MG63 (cell line): ENCODE measurements at regions not wholly inside any gene's neighbourhood (a gene's known extent, or its start where the extent isn't known, plus 50 kb on each side); places are given as distances from the start of the nearest gene placed in this dataset.
"Not testable (repeated sequence)": the region's sequence is repeated elsewhere in the genome, so short reads cannot be mapped to it uniquely, and the experiment has no call there.

Experiments
- DNase-seq: peaks from one replicate; pipeline ENCODE4 v3.0.0-alpha.2; 2020
- H3K27me3 ChIP-seq: fragments of 250-450 bp; sonication (Bioruptor Pico); 2 replicates; pipeline ENCODE4 v1.5.1; 2020; ENCODE audit warnings: mild to moderate bottlenecking, moderate library complexity
- H3K36me3 ChIP-seq: fragments of 250-450 bp; sonication (Bioruptor Pico); 2 replicates; pipeline ENCODE4 v1.5.1; 2020; ENCODE audit warnings: mild to moderate bottlenecking, moderate library complexity
- H3K4me3 ChIP-seq: fragments of 250-450 bp; sonication (Bioruptor Pico); 2 replicates; pipeline ENCODE4 v1.5.1; 2020; ENCODE audit warnings: mild to moderate bottlenecking, moderate library complexity
- H3K9me3 ChIP-seq: fragments of 250-450 bp; sonication (Bioruptor Pico); 2 replicates; pipeline ENCODE4 v1.5.1; 2020; ENCODE audit warnings: mild to moderate bottlenecking, moderate library complexity

DNA sequence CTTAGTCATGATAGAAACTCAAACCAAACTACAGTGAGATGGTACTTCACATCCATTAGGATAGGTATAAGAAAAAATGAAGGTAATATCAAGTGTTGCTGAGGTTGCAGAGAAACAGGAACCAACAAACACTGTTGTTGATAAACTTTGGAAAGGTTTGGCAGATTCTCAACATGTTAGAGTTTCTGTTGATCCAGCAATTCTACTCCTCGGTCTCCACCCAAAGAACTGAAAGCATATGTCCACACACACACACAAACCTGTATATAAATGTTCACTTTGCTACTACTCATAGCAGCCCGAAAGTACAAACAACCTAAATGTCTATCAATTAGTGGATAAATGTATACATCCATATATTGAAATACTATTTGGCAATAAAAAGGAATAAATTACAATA is 128.3 kb upstream of the CARMIL1 start:
- Histone ChIP-seq H3K4me3 (no peak overlapping the region), H3K27me3 (no peaks in the 10 kb centered on the region), H3K9me3 (no peaks in the 10 kb centered on the region), H3K36me3 (no peaks in the 10 kb centered on the region)
- DNase-seq, result no peak

DNA sequence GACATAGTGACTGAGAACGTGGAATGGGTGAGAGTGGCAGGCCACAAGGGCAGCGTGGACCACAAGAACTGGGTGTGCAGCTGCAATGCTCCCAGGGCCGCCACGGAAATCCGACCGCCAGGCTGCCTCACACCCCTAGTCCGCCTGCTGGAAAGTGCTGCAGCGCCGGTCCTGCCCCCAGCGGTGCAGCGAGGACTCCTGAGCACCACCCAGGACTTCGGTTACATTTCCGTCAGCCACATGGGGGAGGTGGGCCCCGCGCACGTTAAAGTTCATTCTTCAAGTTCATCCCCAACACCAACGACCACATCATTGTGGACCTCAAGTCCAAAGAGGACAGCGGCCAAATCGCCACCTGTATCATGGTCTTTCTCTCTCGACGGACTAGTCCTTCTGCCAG is 126.1 kb upstream of the CARMIL1 start:
- Histone ChIP-seq H3K36me3 (no peaks in the 10 kb centered on the region), H3K4me3 (no peak overlapping the region), H3K9me3 (no peaks in the 10 kb centered on the region), H3K27me3 (no peaks in the 10 kb centered on the region)
- no peak for DNase-seq

DNA sequence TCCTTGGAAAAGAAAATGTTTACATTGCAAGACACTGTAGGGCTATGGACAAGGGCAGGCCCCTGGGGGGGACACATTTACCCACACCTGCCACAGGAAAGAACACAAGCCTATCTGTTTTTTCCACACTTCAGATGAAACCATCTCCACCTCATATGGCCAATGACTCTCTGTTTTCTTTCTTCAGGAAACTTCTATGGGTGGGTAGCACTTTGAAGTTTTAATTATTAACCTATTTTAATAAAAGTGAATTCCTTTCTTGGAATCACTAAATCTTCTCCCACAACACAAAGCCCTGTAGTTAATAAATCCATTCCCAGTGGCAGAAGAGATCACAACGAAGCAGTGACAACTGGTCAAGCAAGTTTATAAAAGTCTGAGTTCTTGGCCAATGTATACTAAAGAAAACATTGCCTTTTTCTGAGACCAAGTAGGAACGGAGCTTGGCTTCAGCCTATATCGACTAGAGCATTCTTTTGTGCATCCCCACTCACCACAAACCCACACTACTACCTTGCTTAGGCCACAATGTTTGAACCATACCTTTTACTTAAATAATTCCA is 125.1 kb upstream of the CARMIL1 start:
- Histone ChIP-seq H3K4me3 (no peak overlapping the region), H3K9me3 (no peaks in the 10 kb centered on the region), H3K27me3 (no peaks in the 10 kb centered on the region), H3K36me3 (no peaks in the 10 kb centered on the region)
- no peak for DNase-seq

DNA sequence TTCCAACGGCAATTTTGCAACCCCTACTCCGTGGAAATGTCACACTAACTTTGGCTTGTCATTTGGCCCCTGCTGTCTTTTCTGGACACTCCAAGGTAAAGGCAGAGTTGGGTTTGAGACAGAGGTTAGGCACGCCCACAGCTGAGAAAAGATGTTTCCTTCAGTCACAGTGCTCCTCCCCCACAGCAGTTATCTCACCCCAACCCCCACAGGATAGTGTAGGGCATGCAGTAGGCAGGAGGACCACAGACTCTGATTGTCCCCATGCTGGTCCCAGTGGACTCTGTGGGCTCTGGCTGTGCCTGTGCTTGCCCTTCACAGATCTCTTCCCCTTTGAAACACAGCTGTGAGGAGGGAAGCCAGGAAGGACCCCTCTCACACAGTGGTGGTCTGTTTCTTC is 124.0 kb upstream of the CARMIL1 start:
- Histone ChIP-seq H3K9me3 (no peaks in the 10 kb centered on the region), H3K4me3 (no peak overlapping the region), H3K36me3 (no peaks in the 10 kb centered on the region), H3K27me3 (no peaks in the 10 kb centered on the region)
- DNase-seq, result no peak

DNA sequence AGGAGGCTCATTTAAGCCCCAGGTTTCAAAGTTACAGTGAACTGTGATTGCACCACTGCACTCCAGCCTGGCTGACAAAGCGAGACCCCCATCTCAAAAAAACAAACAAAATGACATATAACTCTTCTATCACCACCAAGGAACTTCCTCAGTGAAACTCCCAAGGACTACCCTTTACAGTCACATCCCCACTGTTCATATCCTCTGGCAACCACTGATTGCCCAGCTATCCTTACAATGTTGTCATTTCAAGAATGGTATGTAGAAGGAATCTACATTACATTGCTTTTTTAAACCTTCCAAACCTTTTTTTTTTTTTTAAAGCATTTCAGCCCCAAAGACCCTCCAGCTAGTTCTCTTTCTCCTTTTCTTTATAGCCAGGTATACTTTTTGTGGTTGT is 123.1 kb upstream of the CARMIL1 start:
- Histone ChIP-seq H3K9me3 (no peaks in the 10 kb centered on the region), H3K27me3 (no peaks in the 10 kb centered on the region), H3K36me3 (no peaks in the 10 kb centered on the region), H3K4me3 (no peak overlapping the region)
- DNase-seq, result no peak

DNA sequence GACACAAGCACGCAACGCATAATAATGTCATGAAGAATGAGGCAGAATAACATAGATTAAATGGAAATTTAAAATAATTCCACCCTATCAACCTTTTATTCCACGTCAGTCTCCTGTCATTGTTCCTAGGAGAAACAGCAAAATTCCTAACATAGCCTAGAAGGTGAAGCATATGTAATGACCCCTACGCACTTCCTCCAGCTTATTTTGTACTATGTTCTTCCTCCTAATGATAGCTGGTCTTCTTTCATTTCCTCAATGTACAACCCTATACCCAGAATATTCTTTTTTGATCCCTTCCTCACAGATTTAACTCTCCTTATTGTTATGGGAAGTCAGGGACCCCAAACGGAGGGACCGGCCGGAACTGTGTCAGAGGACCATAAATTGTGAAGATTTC is 122.0 kb upstream of the CARMIL1 start:
- Histone ChIP-seq H3K27me3 (no peaks in the 10 kb centered on the region), H3K36me3 (no peaks in the 10 kb centered on the region), H3K9me3 (no peaks in the 10 kb centered on the region), H3K4me3 (no peak overlapping the region)
- no peak for DNase-seq

DNA sequence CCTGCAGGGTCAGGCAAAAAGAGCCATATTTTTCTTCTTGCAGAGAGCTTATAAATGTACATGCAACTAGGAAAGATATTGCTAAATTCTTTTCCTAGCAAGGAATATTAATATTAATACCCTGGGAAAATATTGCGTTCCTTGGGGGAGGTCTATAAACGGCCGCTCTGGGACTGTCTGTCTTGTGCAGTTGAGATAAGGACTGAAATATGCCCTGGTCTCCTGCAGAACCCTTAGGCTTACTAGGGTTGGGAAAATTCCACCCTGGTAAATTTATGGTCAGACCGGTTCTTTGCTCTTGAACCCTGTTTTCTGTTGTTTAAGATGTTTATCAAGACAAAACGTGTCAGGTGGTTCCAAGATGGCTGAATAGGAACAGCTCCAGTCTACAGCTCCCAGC is 121.3 kb upstream of the CARMIL1 start:
- no peak for DNase-seq
- Histone ChIP-seq H3K27me3 (no peaks in the 10 kb centered on the region), H3K36me3 (no peaks in the 10 kb centered on the region), H3K9me3 (no peaks in the 10 kb centered on the region), H3K4me3 (no peak overlapping the region)

DNA sequence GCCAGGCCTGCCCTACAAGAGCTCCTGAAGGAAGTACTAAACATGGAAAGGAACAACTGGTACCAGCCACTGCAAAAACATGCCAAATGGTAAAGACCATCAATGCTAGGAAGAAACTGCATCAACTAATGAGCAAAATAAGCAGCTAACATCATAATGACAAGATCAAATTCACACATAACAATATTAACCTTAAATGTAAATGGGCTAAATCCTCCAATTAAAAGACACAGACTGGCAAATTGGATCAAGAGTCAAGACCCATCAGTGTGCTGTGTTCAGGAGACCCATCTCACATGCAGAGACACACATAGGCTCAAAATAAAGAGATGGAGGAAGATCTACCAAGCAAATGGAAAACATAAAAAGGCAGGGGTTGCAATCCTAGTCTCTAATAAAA is 119.0 kb upstream of the CARMIL1 start:
- H3K36me3 ChIP-seq, H3K27me3 ChIP-seq, H3K4me3 ChIP-seq, DNase-seq, H3K9me3 ChIP-seq: not testable (repeated sequence)

DNA sequence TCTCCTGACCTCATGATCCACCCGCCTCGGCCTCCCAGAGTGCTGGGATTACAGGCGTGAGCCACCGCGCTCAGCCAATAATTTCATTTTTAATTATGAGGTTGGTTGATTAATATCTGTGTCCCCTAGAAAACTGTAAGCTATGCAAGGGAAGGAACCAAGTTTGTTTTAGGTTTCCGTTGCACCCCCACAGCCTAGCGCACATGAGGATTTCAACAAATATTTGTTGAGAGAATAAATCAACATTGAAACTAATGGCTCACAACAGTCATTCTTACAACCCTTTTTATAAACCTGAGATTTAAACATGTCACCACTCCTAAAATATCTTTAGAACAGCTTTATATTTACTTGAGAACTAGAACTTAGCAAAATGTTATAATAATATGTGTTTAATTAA is 114.0 kb upstream of the CARMIL1 start:
- no peak for DNase-seq
- Histone ChIP-seq H3K27me3 (no peaks in the 10 kb centered on the region), H3K9me3 (no peaks in the 10 kb centered on the region), H3K36me3 (no peaks in the 10 kb centered on the region), H3K4me3 (no peak overlapping the region)

DNA sequence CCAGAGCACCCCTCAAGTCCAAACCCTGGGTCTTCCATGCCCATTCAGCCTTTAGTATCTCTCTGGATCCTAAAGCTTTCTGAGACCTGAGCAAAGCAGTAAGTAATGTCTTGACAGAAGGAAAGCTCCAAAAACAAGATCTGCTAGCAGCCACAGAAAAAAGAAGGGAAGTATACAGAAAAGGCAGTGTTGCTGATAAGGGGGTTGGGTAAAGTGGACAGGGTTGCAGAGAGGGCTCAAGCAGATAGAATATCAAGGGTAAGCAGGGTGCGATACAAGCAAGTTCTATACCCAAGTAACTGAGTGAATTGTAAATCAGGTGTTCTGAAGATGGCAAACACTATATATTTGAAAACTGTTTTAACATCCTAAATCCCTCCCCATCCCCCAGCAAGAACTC is 113.4 kb upstream of the CARMIL1 start:
- no peaks in the 10 kb centered on the region for H3K36me3 ChIP-seq
- no peak for DNase-seq
- no peaks in the 10 kb centered on the region for H3K9me3 ChIP-seq
- H3K27me3 ChIP-seq, result no peaks in the 10 kb centered on the region
- H3K4me3 ChIP-seq, result no peak overlapping the region

DNA sequence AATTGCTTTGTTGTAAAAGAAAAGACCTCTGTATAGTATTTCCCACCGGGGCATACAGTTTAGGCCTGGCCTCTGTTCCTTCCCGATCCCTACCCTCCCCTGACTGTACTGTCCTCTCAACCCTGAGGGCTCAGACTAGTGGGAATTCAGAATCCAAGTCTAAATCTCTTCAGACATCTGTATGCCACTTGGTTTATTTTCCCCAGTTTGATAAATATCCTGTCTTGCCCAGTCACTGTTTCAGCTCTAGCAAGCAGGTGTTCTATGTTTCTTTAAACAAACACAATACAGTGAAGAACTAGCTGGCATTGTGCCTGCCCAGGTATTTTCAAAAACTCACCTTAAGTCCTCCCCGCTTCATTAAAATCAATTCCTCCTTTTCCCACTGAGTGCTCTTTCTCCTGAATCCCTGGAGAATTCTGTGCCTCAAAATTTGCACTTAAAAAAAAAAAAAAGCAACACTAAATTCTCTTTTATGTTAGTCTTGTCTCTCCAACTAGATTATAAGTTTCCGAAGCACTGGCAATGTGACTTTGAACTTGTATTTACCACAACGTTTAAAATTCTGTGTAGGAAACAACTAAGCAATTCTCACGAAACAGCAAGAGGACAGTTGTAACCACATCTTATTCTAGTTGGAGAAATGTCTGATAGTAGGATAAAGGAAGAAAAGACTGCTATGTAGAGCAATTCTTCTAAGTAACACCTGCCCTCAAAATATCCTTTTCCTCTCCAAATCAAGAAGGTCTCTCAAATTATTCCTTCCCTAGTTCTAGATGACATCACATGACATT is 112.0 kb upstream of the CARMIL1 start:
- DNase-seq, result no peak
- Histone ChIP-seq H3K27me3 (no peaks in the 10 kb centered on the region), H3K36me3 (no peaks in the 10 kb centered on the region), H3K4me3 (no peak overlapping the region), H3K9me3 (no peaks in the 10 kb centered on the region)

DNA sequence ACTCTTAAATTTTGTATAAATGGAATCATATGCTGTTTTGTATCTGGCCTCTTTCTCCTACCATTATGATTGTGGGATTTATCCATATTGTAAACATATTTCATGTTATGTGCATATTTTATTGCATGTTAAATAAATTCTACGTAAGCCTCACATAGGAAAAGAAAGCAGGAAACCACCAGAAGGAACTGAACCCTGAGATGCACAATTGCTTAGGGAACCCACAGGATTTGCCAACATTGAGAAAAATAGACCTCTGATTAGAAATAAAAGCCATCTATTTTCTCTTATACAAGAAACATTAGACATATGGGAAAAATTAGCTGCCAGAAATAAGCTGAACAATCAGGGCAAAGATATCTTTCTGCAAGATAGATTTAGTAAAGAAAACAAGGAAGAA is 111.2 kb upstream of the CARMIL1 start:
- no peak for DNase-seq
- no peaks in the 10 kb centered on the region for H3K9me3 ChIP-seq
- no peaks in the 10 kb centered on the region for H3K27me3 ChIP-seq
- H3K4me3 ChIP-seq, result no peak overlapping the region
- H3K36me3 ChIP-seq, result no peaks in the 10 kb centered on the region

DNA sequence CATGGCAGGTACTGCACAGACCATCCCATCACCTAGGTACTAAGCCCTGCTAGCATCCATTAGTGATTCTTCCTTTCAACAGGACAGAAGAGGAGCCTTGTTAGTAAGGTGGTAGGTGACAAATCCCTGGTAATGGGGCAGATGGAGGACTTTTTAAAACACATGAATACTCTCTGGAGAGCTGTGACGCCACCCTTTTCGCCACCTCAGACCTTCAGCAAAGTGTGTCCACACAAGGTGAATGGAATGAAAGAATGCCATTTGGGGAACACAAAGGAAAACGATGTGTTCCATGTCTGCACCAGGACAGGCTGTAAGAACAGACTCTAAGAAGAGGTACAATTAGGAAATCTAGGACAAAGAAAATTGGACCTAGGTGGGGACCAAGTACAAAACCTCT is 110.5 kb upstream of the CARMIL1 start:
- DNase-seq, result no peak
- no peak overlapping the region for H3K4me3 ChIP-seq

DNA sequence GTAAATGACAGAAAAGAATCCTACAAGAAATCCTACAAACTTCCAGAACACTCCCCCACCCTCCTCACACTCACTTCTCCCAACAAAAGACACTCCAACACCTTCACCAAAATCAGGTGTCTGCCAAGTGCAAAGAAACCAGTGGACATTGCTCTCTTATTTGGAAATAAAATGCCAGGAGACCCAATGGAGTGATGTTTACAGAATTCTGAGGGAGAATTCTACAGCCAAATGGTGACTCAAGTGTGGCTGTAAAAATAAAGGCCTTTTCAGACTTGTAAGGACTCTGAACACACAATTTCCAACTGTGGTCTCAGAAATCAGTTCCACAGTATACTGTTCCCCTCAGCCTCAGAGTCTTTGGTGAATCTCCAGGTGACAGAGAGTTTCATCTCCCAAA is 109.6 kb upstream of the CARMIL1 start:
- Histone ChIP-seq H3K36me3 (no peaks in the 10 kb centered on the region), H3K9me3 (no peaks in the 10 kb centered on the region), H3K4me3 (no peak overlapping the region), H3K27me3 (no peaks in the 10 kb centered on the region)
- DNase-seq, result no peak

More for the DNA sequence above, 110.5 kb upstream of the CARMIL1 start:
- Histone ChIP-seq H3K9me3 (no peaks in the 10 kb centered on the region), H3K36me3 (no peaks in the 10 kb centered on the region), H3K27me3 (no peaks in the 10 kb centered on the region)

DNA sequence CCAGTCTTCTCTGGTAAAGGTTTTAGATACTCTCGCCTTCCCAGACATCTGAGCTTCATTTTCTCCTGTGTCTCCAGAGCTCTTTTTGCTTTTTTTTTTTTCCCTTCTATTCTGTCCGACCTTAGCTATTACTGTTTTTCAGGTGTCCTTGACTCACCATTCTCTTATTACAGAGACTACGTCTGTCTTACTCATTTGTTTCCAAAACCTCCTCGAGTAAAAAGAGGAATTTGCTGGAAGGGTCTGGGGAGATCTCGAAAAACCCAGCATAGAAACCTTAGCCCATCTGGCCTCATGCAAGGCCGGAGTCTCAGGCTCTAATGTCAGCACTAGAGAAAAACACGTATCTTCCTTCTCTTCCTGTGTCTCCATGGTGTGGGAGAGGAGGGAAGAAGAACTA is 109.2 kb upstream of the CARMIL1 start:
- DNase-seq, result no peak
- Histone ChIP-seq H3K4me3 (no peak overlapping the region), H3K36me3 (no peaks in the 10 kb centered on the region), H3K9me3 (no peaks in the 10 kb centered on the region), H3K27me3 (no peaks in the 10 kb centered on the region)

DNA sequence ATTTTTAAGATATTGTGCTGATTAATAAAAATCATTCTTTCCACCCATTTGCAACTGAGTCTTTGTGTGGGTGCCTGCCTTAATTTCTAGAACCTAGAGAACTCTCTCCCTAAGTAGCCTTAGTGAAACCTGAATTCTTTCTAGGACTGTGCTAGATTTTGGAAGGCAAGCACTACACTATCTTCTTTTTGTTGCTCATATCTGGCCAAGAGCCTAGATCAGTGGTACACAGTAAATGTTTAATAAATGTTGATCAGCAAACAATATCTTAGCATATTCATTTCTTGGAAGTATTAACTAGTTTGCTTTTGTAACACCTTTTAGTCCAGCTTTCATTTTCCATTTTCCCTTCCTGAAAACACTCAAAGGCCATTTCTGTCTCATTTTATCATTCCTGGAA is 108.5 kb upstream of the CARMIL1 start:
- no peaks in the 10 kb centered on the region for H3K36me3 ChIP-seq
- H3K9me3 ChIP-seq, result no peaks in the 10 kb centered on the region
- no peak overlapping the region for H3K4me3 ChIP-seq
- no peak for DNase-seq
- H3K27me3 ChIP-seq, result no peaks in the 10 kb centered on the region

DNA sequence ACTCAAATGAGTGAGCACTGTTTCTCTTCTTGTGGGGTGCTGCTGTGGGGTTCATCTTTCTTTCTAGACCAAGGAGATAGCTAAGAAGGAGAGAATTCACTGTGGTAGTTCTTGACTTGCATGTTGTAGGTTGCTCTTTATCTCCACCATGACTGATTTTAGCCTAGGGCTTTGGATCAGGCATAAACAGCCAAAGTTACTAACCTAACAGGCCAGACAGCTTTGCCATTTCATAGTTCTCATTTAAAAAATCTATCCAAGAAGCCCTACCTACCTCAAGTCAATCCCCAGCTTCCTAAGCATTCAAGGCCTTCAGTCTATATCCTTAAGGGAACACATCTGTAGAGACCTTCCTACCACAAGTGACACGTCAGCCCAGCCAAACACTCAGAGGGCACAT is 107.9 kb upstream of the CARMIL1 start:
- Histone ChIP-seq H3K36me3 (no peaks in the 10 kb centered on the region), H3K4me3 (no peak overlapping the region), H3K9me3 (no peaks in the 10 kb centered on the region), H3K27me3 (no peaks in the 10 kb centered on the region)
- DNase-seq, result no peak

DNA sequence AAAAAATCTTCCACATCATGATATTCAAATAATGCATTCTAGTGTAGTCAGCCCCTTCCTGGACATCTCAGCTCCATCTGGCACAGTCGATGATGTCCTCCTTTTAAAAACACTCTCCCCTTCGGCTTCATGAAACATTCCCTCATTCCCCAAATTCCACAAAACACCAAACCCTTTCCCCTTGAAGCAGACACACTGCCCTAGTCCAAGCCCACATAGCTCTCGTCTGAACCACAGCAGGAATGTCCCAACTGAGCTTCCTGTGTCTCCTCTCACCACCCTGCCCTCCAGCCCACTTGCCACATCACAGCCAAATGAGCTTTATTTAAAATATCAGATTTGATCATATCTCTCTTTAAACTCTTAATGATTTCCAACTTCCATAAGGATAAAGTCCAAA is 106.4 kb upstream of the CARMIL1 start:
- Histone ChIP-seq H3K4me3 (no peak overlapping the region), H3K36me3 (no peaks in the 10 kb centered on the region), H3K9me3 (no peaks in the 10 kb centered on the region), H3K27me3 (no peaks in the 10 kb centered on the region)
- peak; percentile 58 for DNase-seq
